Heart left ventricle (tissue), 16 donors: ENCODE measurements at regions not wholly inside any gene's neighbourhood (a gene's known extent, or its start where the extent isn't known, plus 50 kb on each side); places are given as distances from the start of the nearest gene placed in this dataset.

Experiments used
- ATAC-seq, 4 donors: fragments of 200-7000 bp; cut with Tn5 transposase; one replicate each; pipeline ENCODE4 v1.9.1; 2020 to 2022; ENCODE audit warnings: moderate library complexity in 4 of 4, mild to moderate bottlenecking in 3 of 4, moderate number of reproducible peaks in 1 of 4
- DNase-seq, 5 donors: peaks; one replicate each; pipeline ENCODE4 v3.0.0-alpha.2; 2020
- H3K27ac ChIP-seq, 12 donors: fragments of 200-600 bp; sonication (generic) in 4 of 12; one replicate each; pipeline versions ENCODE4 v1.5.0 to v1.8.0; 2016 to 2022; ENCODE audit warnings: mild to moderate bottlenecking in 2 of 12
- H3K27me3 ChIP-seq, 9 donors: fragments of 200-600 bp; sonication (generic) in 2 of 9; one replicate each; pipeline versions ENCODE4 v1.5.1 to v1.8.0; 2016 to 2022; ENCODE audit warnings: mild to moderate bottlenecking in 3 of 9
- H3K36me3 ChIP-seq, 9 donors: fragments of 200-600 bp; sonication (generic) in 2 of 9; one replicate each; pipeline versions ENCODE4 v1.5.0 to v1.8.0; 2018 to 2022; ENCODE audit warnings: mild to moderate bottlenecking in 2 of 9
- H3K4me1 ChIP-seq, 12 donors: fragments of 200-600 bp; sonication (generic) in 4 of 12; one replicate each; pipeline versions ENCODE4 v1.5.0 to v1.8.0; 2016 to 2022; ENCODE audit warnings: mild to moderate bottlenecking in 3 of 12
- H3K4me3 ChIP-seq, 12 donors: fragments of 200-600 bp; sonication (generic) in 4 of 12; one replicate each; pipeline versions ENCODE4 v1.5.0 to v1.8.0; 2017 to 2022; ENCODE audit warnings: mild to moderate bottlenecking in 9 of 12, moderate library complexity in 4 of 12
- H3K9me3 ChIP-seq, 12 donors: fragments of 200-600 bp; sonication (generic) in 4 of 12; one replicate each; pipeline versions ENCODE4 v1.5.0 to v1.8.0; 2016 to 2022; ENCODE audit warnings: mild to moderate bottlenecking in 1 of 12
- POLR2A ChIP-seq, 2 donors: fragments of 450-650 bp; IDR thresholded peaks; one replicate each; pipeline ENCODE4 v1.6.1; 2017; ENCODE audit warnings: antibody characterized with exemption in 2 of 2, mild to moderate bottlenecking in 2 of 2, moderate library complexity in 2 of 2
- WGBS, 4 donors: extraction: QIAGEN DNeasy Blood & Tissue Kit in 2 of 4; methylation state at CpG; one replicate each; pipeline versions ENCODE4 v1.1.5 to v1.1.7; 2013 to 2018; 5-methylcytosine and 5-hydroxymethylcytosine counted together
- intact Hi-C, 10 donors: fragments of 100-400 bp; cut with DNase I; formaldehyde crosslinking; loops; one replicate each; pipeline versions ENCODE4 v1.11.1 to v1.14.2; 2022
- TF ChIP-seq, protein P1 (sequence below), 12 donors: fragments of 200-600 bp; sonication (generic) in 4 of 12; IDR thresholded peaks; one replicate each; pipeline versions ENCODE4 v1.5.0 to v1.8.0; 2018 to 2022; ENCODE audit warnings: antibody characterized with exemption in 12 of 12, mild to moderate bottlenecking in 5 of 12
- donor health status: ischemic (EF 13 %, LVEDD 7.1; RV severe dilation, severe dysfunction).
- donor health status: healthy with polysubstance abuse.
- donor health status: DM: no; HTN: yes; CAD: no.
- donor health status: DM: no; HTN: no; CAD: no.
- donor health status: ischemic (EF 25% LVEDD 6.9; RV normal size, moderate dysfunction).
- donor health status: ischemic (EF 25% LVEDD 5.7; RV mildly dilated, moderate dysfunction).
- donor health status: healthy.
- donor health status: DM: yes; HTN: yes; CAD: no.
- donor health status: ischemic (EF 35%, LVEDD 5.7; RV mildly dilated, moderate dysfunction).
- donor health status: nonischemic (EF 11% LVEDD 7.7; RV severe dilation, severe dysfunction).
- donor health status: DM: yes; HTN: yes; CAD: no.
- donor health status: PGD.
- donor health status: ischemic (EF 29% LVEDD 5.4; RV normal size, mild dysfunction).
- donor health status: nonischemic (EF 23%, LVEDD 6.1; RV moderate dilation, normal function).

DNA sequence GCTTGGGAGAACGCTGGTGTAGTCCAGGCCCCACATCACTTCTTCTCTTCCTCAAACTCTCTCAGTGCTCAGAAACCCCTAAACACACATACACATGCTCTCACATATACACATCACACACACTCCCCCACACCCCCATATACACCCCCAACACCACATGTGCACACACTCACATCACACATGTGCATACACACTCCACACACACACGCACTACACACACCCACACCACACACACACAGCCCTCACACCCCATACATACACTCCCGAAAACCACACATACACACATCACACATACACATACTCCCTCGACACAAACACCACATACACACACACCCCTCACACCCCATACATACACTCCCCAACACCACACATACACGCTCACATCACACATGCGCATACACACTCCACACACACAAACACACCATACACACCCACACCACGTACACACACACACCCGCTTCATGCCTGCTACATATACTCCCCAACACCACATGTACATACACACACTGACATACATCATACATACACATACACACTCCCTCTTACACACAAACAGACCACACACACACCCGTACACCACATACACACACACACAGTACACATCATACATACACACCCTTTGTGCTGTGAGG lies 110.3 kb upstream of the TMEM170B start:
- H3K4me1 ChIP-seq: peaks cover 0 to 45% (median 19%) of the 10 kb centered on the region in 12 donors
- WGBS, 4 donors: 85 to 95% (median 91%) methylated on average over 8 to 9 of the region's 9 CpGs
- H3K4me3 ChIP-seq: no peak overlapping the region
- ATAC-seq (peak in 1 of 4 donors; percentile 16), DNase-seq (no peak)
- no peaks in the 10 kb centered on the region for H3K9me3 ChIP-seq
- peak overlapping the region in 5 of 12 donors; percentile 9 to 65 (median 58) for H3K27ac ChIP-seq
- no peaks in the 10 kb centered on the region for H3K27me3 ChIP-seq
- no peaks in the 10 kb centered on the region for H3K36me3 ChIP-seq
- intact Hi-C loops: loop anchor here in 2 of 10 donors (5.0 kb wide), 2 partner anchors 60 to 70 kb away; no protein-coding TSS in a partner anchor
- TF ChIP-seq POLR2A (IDR thresholded peaks at IDR 0.05): no peak
- TF ChIP-seq, protein P1, sequence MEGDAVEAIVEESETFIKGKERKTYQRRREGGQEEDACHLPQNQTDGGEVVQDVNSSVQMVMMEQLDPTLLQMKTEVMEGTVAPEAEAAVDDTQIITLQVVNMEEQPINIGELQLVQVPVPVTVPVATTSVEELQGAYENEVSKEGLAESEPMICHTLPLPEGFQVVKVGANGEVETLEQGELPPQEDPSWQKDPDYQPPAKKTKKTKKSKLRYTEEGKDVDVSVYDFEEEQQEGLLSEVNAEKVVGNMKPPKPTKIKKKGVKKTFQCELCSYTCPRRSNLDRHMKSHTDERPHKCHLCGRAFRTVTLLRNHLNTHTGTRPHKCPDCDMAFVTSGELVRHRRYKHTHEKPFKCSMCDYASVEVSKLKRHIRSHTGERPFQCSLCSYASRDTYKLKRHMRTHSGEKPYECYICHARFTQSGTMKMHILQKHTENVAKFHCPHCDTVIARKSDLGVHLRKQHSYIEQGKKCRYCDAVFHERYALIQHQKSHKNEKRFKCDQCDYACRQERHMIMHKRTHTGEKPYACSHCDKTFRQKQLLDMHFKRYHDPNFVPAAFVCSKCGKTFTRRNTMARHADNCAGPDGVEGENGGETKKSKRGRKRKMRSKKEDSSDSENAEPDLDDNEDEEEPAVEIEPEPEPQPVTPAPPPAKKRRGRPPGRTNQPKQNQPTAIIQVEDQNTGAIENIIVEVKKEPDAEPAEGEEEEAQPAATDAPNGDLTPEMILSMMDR (IDR thresholded peaks at IDR 0.05): no peak

DNA sequence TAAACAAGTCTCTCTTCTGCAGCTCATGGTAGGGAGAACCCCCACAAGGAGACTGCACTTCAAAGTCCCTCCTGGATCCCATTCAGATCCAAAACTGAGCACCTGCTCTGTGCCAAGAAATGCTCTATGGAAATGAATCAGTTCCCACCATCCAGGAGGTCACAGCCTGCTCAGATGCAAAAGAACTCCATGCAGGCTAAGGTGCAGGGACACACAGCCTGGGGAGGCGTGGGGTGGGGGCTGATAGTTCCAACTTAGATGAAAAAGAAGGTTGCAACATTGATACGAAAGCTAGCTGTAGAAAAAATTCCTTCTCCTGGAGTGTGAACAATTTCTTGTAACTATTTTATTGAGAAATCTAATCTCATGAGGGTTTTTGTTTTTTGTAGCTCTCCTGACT lies 111.0 kb upstream of the TMEM170B start:
- no peaks in the 10 kb centered on the region for H3K27me3 ChIP-seq
- no peak overlapping the region for H3K27ac ChIP-seq
- no peak for TF ChIP-seq POLR2A (IDR thresholded peaks at IDR 0.05)
- ATAC-seq (no peak), DNase-seq (no peak)
- peaks cover 0 to under 1% (median 0%) of the 10 kb centered on the region in 12 donors for H3K9me3 ChIP-seq
- peaks cover 0 to 45% (median 19%) of the 10 kb centered on the region in 12 donors for H3K4me1 ChIP-seq
- H3K36me3 ChIP-seq: no peaks in the 10 kb centered on the region
- no peak overlapping the region for H3K4me3 ChIP-seq
- intact Hi-C loops: loop anchor here in 2 of 10 donors (5.0 kb wide), 2 partner anchors 59 to 69 kb away; no protein-coding TSS in a partner anchor
- WGBS, 4 donors: 81 to 93% (median 86%) methylated on average over 2 of the region's 2 CpGs

DNA sequence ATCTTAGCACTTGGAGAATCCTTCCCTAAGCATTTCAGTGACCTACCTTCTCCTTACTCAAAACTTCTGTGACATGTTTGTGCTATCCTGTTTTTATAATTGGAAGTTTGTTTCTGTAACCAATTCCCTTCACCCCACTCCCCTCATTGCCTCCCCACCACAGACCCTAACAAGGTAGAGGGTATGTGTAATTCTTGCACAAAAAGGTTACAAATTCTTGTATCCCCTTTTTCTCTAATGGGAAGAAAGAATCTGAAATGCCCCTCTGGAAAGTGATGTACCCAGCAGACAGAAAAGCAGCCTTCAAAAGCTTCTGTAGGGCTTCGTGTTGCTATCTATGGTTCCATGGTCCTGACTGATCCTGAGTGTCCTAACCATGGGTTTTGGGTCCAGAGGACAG lies 111.7 kb upstream of the TMEM170B start:
- Histone ChIP-seq H3K27me3 (no peaks in the 10 kb centered on the region), H3K27ac (no peak overlapping the region), H3K9me3 (peaks cover 0 to 8% (median 0%) of the 10 kb centered on the region in 12 donors), H3K4me1 (peaks cover 0 to 45% (median 19%) of the 10 kb centered on the region in 12 donors), H3K36me3 (no peaks in the 10 kb centered on the region), H3K4me3 (no peak overlapping the region)
- TF ChIP-seq, protein P1 (IDR thresholded peaks at IDR 0.05): no peak
- no peak for TF ChIP-seq POLR2A (IDR thresholded peaks at IDR 0.05)
- WGBS, 4 donors: 77 to 86% (median 81%) methylated on average over 1 of the region's 1 CpG
- DNase-seq (no peak), ATAC-seq (no peak)
- intact Hi-C loops: loop anchor here in 2 of 10 donors (5.0 kb wide), 2 partner anchors 59 to 69 kb away; no protein-coding TSS in a partner anchor

DNA sequence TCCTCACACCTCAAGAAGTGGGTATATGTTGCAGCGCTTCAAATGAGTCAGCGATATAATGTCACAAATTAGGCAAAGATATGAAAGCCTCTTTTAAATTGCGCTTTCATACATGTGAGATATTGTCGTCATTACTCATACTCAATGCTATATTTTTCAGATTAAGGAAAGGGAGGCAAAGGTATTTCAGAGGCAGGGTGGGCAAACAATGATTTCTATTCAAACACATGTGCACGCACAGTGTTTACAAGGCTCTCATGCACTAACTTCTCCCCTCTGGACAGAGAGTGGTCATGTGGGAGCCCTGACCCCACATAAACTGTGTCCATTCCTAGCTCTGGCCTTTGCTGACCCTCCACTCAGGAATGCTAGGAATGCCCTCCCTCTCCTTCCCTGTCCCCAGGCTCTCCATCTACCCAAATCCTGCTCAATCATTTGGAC lies 112.1 kb upstream of the TMEM170B start:
- 93 to 95% (median 94%) methylated on average over 5 of the region's 5 CpGs for WGBS, 4 donors
- H3K4me3 ChIP-seq: no peak overlapping the region
- H3K36me3 ChIP-seq: no peaks in the 10 kb centered on the region
- peaks cover 0 to 12% (median 0%) of the 10 kb centered on the region in 12 donors for H3K9me3 ChIP-seq
- intact Hi-C loops: loop anchor here in 2 of 10 donors (5.0 kb wide), 2 partner anchors 58 to 68 kb away; no protein-coding TSS in a partner anchor
- DNase-seq: no peak
- no peak overlapping the region for H3K27ac ChIP-seq
- no peak for TF ChIP-seq POLR2A (IDR thresholded peaks at IDR 0.05)
- TF ChIP-seq, protein P1 (IDR thresholded peaks at IDR 0.05): no peak
- no peaks in the 10 kb centered on the region for H3K27me3 ChIP-seq
- no peak for ATAC-seq
- peaks cover 0 to 45% (median 19%) of the 10 kb centered on the region in 12 donors for H3K4me1 ChIP-seq
